DMS 273 (cell line): ENCODE measurements at regions not wholly inside any gene's neighbourhood (a gene's known extent, or its start where the extent isn't known, plus 50 kb on each side); places are given as distances from the start of the nearest gene placed in this dataset.
"Not testable (repeated sequence)": the region's sequence is repeated elsewhere in the genome, so short reads cannot be mapped to it uniquely, and the experiment has no call there.

Experiments used
- DNase-seq: peaks from one replicate; lab custom pipeline; 2025; ENCODE audit not compliant: unreplicated experiment; lab: John Stamatoyannopoulos, UW

GRCh38 chr4:75422998-75423397, 91.2 kb downstream of the RCHY1 start:
- no peak for DNase-seq

- no peak for DNase-seq
Observed at GRCh38 chr4:75412746-75413145, 101.5 kb downstream of the RCHY1 start.

GRCh38 chr4:75398501-75398900, 115.7 kb downstream of the RCHY1 start:
- DNase-seq, result no peak

GRCh38 chr4:75391489-75392166, 122.6 kb downstream of the RCHY1 start:
- no peak for DNase-seq

GRCh38 chr4:75386426-75386825, 127.8 kb downstream of the RCHY1 start:
- DNase-seq, result not testable (repeated sequence)

GRCh38 chr4:75385106-75385505, 129.1 kb downstream of the RCHY1 start:
- DNase-seq, result no peak

GRCh38 chr4:75376543-75376942, 137.7 kb downstream of the RCHY1 start:
- DNase-seq, result no peak

- DNase-seq, result no peak
Observed at GRCh38 chr4:75371915-75372314, 142.3 kb downstream of the RCHY1 start.

- DNase-seq, result peak; percentile 0
Observed at GRCh38 chr4:75370576-75370975, 143.6 kb downstream of the RCHY1 start.

- DNase-seq, result no peak
Observed at GRCh38 chr4:75345423-75345822, 168.8 kb downstream of the RCHY1 start.

- DNase-seq, result no peak
Observed at GRCh38 chr4:75344915-75345314, 169.3 kb downstream of the RCHY1 start.

- no peak for DNase-seq
Observed at GRCh38 chr4:75343333-75343732, 170.9 kb downstream of the RCHY1 start.

GRCh38 chr4:75340561-75340960, 173.6 kb downstream of the RCHY1 start:
- DNase-seq, result no peak

GRCh38 chr4:75338352-75338880, 175.8 kb downstream of the RCHY1 start:
- no peak for DNase-seq

GRCh38 chr4:75327804-75328512, 186.2 kb downstream of the RCHY1 start:
- DNase-seq, result no peak

GRCh38 chr4:75325318-75325979, 188.8 kb downstream of the RCHY1 start:
- no peak for DNase-seq

- no peak for DNase-seq
Observed at GRCh38 chr4:75321484-75321883, 192.7 kb downstream of the RCHY1 start.

- DNase-seq, result not testable (repeated sequence)
Observed at GRCh38 chr4:75317641-75318040, 196.6 kb downstream of the RCHY1 start.

- DNase-seq, result no peak
Observed at GRCh38 chr4:75308049-75308448, 206.2 kb downstream of the RCHY1 start.

- DNase-seq, result no peak
Observed at GRCh38 chr4:75306506-75306905, 207.7 kb downstream of the RCHY1 start.

GRCh38 chr4:75302648-75303047, 211.6 kb downstream of the RCHY1 start:
- DNase-seq, result no peak
